Activated CD8-positive, alpha-beta T cell treated with anti-CD3 and anti-CD28 coated beads for 36 hours (primary cell): ENCODE measurements at regions not wholly inside any gene's neighbourhood (a gene's known extent, or its start where the extent isn't known, plus 50 kb on each side); places are given as distances from the start of the nearest gene placed in this dataset.

ENCODE experiments used
- ATAC-seq: fragments of 200-7000 bp; cut with Tn5 transposase; one replicate; pipeline ENCODE4 v1.10.0; 2021; ENCODE audit warnings: mild to moderate bottlenecking, moderate library complexity
- CTCF ChIA-PET: fragments of 350-600 bp; sonication (Branson Sonifier 250); formaldehyde crosslinking; loops from one replicate; lab custom pipeline; 2021; ENCODE audit warnings: antibody characterized with exemption; lab: Charles Lee
- POLR2A ChIA-PET: fragments of 350-600 bp; sonication (Branson Sonifier 250); formaldehyde crosslinking; loops from one replicate; lab custom pipeline; 2021; ENCODE audit warnings: antibody characterized with exemption; lab: Charles Lee
- DNase-seq: peaks from one replicate; pipeline ENCODE4 v3.0.0-alpha.2; 2020
- H3K27ac Mint-ChIP-seq: one replicate; pipeline ENCODE4 v1.8.0; 2021; ENCODE audit warnings: mild to moderate bottlenecking, mixed read lengths
- H3K27me3 Mint-ChIP-seq: one replicate; pipeline ENCODE4 v1.8.0; 2021; ENCODE audit warnings: mixed read lengths
- H3K36me3 Mint-ChIP-seq: one replicate; pipeline ENCODE4 v1.8.0; 2021; ENCODE audit warnings: low read depth, mixed read lengths
- H3K4me1 Mint-ChIP-seq: one replicate; pipeline ENCODE4 v1.8.0; 2021; ENCODE audit warnings: low read depth, mixed read lengths
- H3K4me3 Mint-ChIP-seq: one replicate; pipeline ENCODE4 v1.8.0; 2021; ENCODE audit warnings: mild to moderate bottlenecking, moderate library complexity, mixed read lengths
- H3K9me3 Mint-ChIP-seq: one replicate; pipeline ENCODE4 v1.8.0; 2021; ENCODE audit warnings: mixed read lengths
- CTCF ChIP-seq: fragments of 200-600 bp; IDR thresholded peaks from one replicate; pipeline ENCODE4 v1.8.0; 2022; ENCODE audit warnings: antibody characterized with exemption, mild to moderate bottlenecking
- intact Hi-C: fragments of 100-400 bp; cut with micrococcal nuclease; formaldehyde crosslinking; loops from one replicate; pipeline ENCODE4 v1.10.0; 2022

GRCh38 chr5:162638849-162639248 lies 571.3 kb downstream of the GABRG2 start:
- peaks cover 33% of the 10 kb centered on the region for H3K9me3 Mint-ChIP-seq
- POLR2A ChIA-PET, result no interaction called here
- DNase-seq (no peak), ATAC-seq (no peak)
- no peak for TF ChIP-seq CTCF
- no peaks in the 10 kb centered on the region for H3K27me3 Mint-ChIP-seq
- H3K4me3 Mint-ChIP-seq, result no peak overlapping the region
- CTCF ChIA-PET, result no interaction called here
- no peaks in the 10 kb centered on the region for H3K4me1 Mint-ChIP-seq
- no peaks in the 10 kb centered on the region for H3K36me3 Mint-ChIP-seq
- no peak overlapping the region for H3K27ac Mint-ChIP-seq
- intact Hi-C loops, result no loop called here

GRCh38 chr5:162641142-162641813 lies 573.7 kb downstream of the GABRG2 start:
- DNase-seq (no peak), ATAC-seq (no peak)
- TF ChIP-seq CTCF, result no peak
- POLR2A ChIA-PET, result no interaction called here
- intact Hi-C loops, result no loop called here
- no peak overlapping the region for H3K4me3 Mint-ChIP-seq
- H3K27ac Mint-ChIP-seq, result no peak overlapping the region
- CTCF ChIA-PET, result no interaction called here
- no peaks in the 10 kb centered on the region for H3K27me3 Mint-ChIP-seq
- peaks cover 20% of the 10 kb centered on the region for H3K9me3 Mint-ChIP-seq
- no peaks in the 10 kb centered on the region for H3K36me3 Mint-ChIP-seq
- no peaks in the 10 kb centered on the region for H3K4me1 Mint-ChIP-seq

DNA sequence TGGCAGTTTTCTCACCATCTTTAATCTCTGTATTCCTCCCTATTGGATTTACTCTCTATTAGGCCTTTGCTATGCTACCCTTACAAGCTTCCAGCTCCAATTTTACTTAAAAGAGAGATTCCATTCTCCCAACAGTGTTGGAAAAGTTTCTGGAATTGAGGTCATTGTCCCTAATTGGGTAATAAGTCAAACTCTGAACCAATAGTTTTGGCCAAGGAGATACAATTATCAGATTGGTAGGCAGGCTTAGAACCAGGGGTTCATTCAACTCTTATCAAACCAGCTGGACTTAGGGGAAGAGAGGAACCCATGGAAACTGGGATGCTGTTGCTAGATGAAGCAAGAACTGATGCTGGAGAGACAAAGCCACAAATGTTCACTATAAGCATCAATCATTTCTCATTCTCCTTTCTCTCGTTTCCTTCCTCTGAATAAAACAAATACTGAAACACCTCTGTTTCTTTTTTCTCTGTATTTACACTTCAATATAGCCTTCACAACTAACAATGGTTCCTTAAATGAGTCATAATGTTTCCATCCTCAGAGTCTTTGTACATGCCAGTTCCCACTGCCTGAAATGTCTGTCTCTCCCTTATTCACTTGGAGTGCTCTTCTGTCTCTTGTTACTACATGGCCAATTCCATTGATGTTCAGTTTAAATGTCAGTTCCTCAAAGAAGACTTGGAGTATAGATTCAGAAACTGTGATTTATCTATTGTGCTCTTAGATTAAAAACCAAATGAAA lies 587.3 kb downstream of the GABRG2 start:
- ChIA-PET CTCF (no interaction called here), POLR2A (no interaction called here)
- no peak for DNase-seq
- intact Hi-C loops, result no loop called here
- Mint-ChIP-seq H3K36me3 (no peaks in the 10 kb centered on the region), H3K27me3 (no peaks in the 10 kb centered on the region), H3K9me3 (peaks cover 6% of the 10 kb centered on the region), H3K4me3 (no peak overlapping the region), H3K4me1 (no peaks in the 10 kb centered on the region), H3K27ac (no peak overlapping the region)
- no peak for TF ChIP-seq CTCF
- no peak for ATAC-seq

DNA sequence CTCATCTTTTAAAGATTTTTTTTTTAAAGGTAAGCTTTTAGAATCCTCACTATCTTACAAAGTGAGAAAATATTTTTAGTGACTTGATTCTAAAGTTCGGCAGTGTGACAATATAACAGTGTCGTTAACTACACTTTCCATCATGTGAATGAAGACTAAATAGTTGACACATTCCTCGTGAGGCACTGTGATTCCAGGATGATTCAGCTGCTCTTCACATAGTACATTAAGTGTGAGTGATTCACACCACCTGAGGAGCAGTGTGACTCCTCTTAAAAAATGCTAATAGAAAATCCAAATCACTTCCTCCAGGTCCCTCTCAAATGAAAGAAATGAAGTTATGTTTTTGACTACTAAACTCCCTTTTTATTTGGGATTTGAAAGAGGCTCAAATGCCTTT lies 589.5 kb downstream of the GABRG2 start:
- H3K27ac Mint-ChIP-seq, result no peak overlapping the region
- TF ChIP-seq CTCF, result no peak
- ATAC-seq (no peak), DNase-seq (no peak)
- intact Hi-C loops, result no loop called here
- CTCF ChIA-PET, result interaction anchor here (1.0 kb wide), 1 partner anchor 477 kb away, joined by 3 read pairs; no protein-coding TSS in a partner anchor
- H3K36me3 Mint-ChIP-seq, result no peaks in the 10 kb centered on the region
- no peaks in the 10 kb centered on the region for H3K4me1 Mint-ChIP-seq
- no peak overlapping the region for H3K4me3 Mint-ChIP-seq
- POLR2A ChIA-PET, result no interaction called here
- no peaks in the 10 kb centered on the region for H3K27me3 Mint-ChIP-seq
- no peaks in the 10 kb centered on the region for H3K9me3 Mint-ChIP-seq

GRCh38 chr5:162664846-162665245 lies 597.3 kb downstream of the GABRG2 start:
- Mint-ChIP-seq H3K36me3 (no peaks in the 10 kb centered on the region), H3K27ac (no peak overlapping the region), H3K4me3 (no peak overlapping the region), H3K27me3 (no peaks in the 10 kb centered on the region), H3K4me1 (no peaks in the 10 kb centered on the region), H3K9me3 (peaks cover 5% of the 10 kb centered on the region)
- TF ChIP-seq CTCF, result no peak
- DNase-seq (no peak), ATAC-seq (no peak)
- intact Hi-C loops, result no loop called here
- POLR2A ChIA-PET, result no interaction called here
- CTCF ChIA-PET, result no interaction called here
